ENCODE measurements at regions not wholly inside any gene's neighbourhood (a gene's known extent, or its start where the extent isn't known, plus 50 kb on each side); places are given as distances from the start of the nearest gene placed in this dataset.

- no peak for DNase-seq (ENCODE audit: low read depth, low spot score)
Observed at GRCh38 chr2:207328944-207329386, 163.2 kb upstream of the KLF7 start.

GRCh38 chr2:207330912-207331311, 165.2 kb upstream of the KLF7 start:
- DNase-seq (ENCODE audit: low read depth, low spot score), result no peak

GRCh38 chr2:207331674-207332073, 165.9 kb upstream of the KLF7 start:
- DNase-seq (ENCODE audit: low read depth, low spot score), result no peak

GRCh38 chr2:207332480-207333212, 166.9 kb upstream of the KLF7 start:
- DNase-seq (ENCODE audit: low read depth, low spot score), result no peak

- DNase-seq (ENCODE audit: low read depth, low spot score), result no peak
Observed at GRCh38 chr2:207333599-207334300, 168.0 kb upstream of the KLF7 start.

- no peak for DNase-seq (ENCODE audit: low read depth, low spot score)
Observed at GRCh38 chr2:207334301-207334623, 168.5 kb upstream of the KLF7 start.

GRCh38 chr2:207334624-207335371, 169.1 kb upstream of the KLF7 start:
- peak; percentile 88 for DNase-seq (ENCODE audit: low read depth, low spot score)

GRCh38 chr2:207337234-207338219, 171.8 kb upstream of the KLF7 start:
- peak; percentile 20 for DNase-seq (ENCODE audit: low read depth, low spot score)

GRCh38 chr2:207338220-207338607, 172.5 kb upstream of the KLF7 start:
- DNase-seq (ENCODE audit: low read depth, low spot score), result no peak

- no peak for DNase-seq (ENCODE audit: low read depth, low spot score)
Observed at GRCh38 chr2:207338610-207339009, 172.9 kb upstream of the KLF7 start.

- no peak for DNase-seq (ENCODE audit: low read depth, low spot score)
Observed at GRCh38 chr2:207341112-207341750, 175.5 kb upstream of the KLF7 start.

- DNase-seq (ENCODE audit: low read depth, low spot score), result peak; percentile 53
Observed at GRCh38 chr2:207341804-207342203, 176.1 kb upstream of the KLF7 start.

GRCh38 chr2:207344596-207345394, 179.0 kb upstream of the KLF7 start:
- peak; percentile 26 for DNase-seq (ENCODE audit: low read depth, low spot score)

GRCh38 chr2:207351171-207351570, 178.6 kb upstream of the CREB1 start:
- DNase-seq (ENCODE audit: low read depth, low spot score), result no peak

- DNase-seq (ENCODE audit: low read depth, low spot score), result no peak
Observed at GRCh38 chr2:207352978-207353671, 176.6 kb upstream of the CREB1 start.

GRCh38 chr2:207353836-207354235, 175.9 kb upstream of the CREB1 start:
- no peak for DNase-seq (ENCODE audit: low read depth, low spot score)

- DNase-seq (ENCODE audit: low read depth, low spot score), result no peak
Observed at GRCh38 chr2:207354462-207354861, 175.3 kb upstream of the CREB1 start.

- no peak for DNase-seq (ENCODE audit: low read depth, low spot score)
Observed at GRCh38 chr2:207356567-207356966, 173.2 kb upstream of the CREB1 start.

GRCh38 chr2:207357216-207357615, 172.5 kb upstream of the CREB1 start:
- DNase-seq (ENCODE audit: low read depth, low spot score), result no peak
